HG02852 (cell line): ENCODE measurements at regions not wholly inside any gene's neighbourhood (a gene's known extent, or its start where the extent isn't known, plus 50 kb on each side); places are given as distances from the start of the nearest gene placed in this dataset.

Source experiments
- ATAC-seq: cut with Tn5 transposase; IDR thresholded peaks from one replicate; pipeline ENCODE4 v1.9.1; 2021; ENCODE audit warnings: mild to moderate bottlenecking, moderate library complexity; ENCODE audit not compliant: unreplicated experiment

DNA sequence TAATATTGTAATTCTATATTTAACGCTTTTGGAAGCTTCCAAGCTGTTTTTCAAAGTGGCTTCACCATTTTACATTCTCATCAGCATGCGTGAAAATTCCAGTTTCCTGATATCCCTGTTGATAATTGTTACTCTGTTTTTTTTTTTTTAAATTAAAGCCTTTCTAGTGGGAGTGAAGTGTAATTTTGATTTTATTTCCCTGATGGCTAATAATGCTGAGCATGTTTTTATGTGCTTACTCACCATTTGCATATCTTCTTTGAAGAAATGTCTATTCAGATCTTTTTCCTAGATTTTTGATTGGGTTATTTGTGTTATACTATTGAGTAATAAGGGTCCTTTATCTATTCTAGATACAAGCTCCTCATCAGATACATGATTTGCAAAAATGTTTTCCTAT is 382.8 kb upstream of the HS6ST1 start:
- ATAC-seq: no peak

DNA sequence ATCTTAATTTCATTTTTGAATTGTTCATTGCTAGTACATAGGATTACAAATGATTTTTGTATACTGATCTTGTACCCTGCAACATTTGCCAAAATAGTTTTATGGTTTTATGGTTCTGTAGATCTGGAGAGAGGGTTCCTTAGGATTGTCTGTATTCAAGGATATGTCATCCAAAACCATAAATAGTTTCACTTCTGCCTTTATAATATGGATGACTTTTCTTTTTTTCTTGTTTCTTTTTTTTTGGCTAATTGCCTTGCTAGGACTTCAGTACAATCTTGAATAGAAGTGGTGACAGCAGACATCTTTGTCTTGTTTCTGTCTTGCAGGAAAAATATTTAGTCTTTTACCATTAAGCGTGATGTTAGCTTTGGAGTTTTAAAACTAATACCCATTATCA is 383.9 kb upstream of the HS6ST1 start:
- no peak for ATAC-seq

DNA sequence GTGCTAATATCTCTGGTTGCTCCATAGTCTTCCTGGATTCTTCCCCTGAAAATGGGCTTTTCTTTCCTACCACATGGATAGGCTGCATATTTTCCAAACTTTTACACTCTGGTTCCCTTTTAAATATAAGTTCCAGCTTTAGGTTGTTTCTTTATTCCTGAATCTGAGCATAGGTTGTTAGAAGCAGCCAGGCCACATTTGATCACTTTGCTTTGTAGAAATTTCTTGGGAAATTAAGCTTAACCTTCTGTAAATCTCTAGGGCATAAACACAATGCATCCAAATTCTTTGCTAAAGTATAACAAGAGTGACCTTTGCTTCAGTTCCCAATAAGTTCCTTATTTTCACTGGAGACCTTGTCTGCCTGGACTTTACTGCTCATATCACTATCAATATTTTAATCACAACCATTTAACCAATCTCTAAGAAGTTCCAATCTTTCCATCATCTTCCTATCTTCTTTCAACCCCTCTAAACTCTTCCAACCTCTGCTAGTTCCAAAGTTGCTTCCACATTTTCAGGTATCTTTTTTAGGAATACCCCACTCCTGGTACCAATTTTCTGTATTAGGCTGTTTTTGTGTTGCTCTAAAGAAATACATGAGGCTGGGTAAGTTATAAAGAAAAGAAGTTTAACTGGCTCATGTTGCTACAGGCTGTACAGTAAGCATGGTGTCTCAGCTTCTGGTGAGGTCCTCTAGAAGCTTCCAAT is 389.6 kb upstream of the HS6ST1 start:
- ATAC-seq: no peak

DNA sequence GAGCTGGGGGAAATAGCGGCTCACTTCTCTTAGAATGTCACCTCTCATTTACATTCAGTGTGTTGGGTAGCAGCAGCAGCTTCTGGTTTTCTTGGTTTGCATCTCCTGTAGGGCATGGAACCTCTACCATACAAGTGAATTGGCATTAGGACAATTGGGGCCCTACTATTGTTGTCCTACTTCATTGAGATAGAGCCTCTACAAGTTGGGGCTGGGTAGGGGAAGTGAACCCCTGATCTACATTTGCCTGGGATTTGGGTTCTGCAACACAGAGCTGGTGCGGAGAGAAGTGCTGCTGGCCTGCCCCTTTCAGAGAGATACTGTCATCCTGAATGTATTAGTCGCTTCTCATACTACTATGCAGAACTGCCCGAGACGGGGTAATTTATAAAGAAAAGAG is 391.6 kb upstream of the HS6ST1 start:
- no peak for ATAC-seq

DNA sequence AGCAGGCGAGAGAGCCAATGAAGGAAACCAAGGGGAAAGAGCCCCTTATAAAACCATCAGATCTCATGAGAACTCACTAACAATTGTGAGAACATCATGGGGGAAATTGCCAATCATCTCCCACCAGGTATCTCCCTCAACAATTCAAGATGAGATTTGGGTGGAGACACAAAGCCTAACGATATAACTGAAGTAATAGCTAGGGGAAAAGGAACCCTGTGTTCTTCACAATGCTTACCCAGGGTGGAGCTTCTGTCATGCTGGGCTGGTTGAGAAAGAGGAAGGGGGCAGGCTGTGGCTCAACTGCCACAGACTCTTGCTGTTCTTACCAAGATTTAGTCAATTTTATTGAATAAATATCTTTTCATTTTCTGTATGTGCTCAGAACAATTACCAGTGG is 392.1 kb upstream of the HS6ST1 start:
- no peak for ATAC-seq

DNA sequence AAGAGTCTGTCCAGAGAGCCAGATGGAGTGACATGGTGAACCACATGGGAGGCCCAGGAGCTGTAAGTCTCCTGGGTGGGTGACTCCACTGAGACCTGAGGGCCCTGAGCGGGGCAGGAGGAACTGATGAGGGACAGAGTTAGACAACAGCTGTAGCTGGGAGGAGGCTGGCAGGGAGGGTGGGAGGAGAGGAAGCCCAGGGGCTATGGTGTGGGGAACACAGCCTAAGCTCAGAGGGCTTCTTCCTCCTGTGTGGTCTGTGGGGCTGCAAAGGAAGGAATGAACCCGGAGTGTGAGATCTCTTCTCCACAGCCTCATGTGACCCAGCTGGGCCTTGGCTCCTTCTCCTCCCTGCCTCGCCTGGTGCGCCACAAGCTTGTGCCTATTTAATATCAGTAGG is 395.6 kb upstream of the HS6ST1 start:
- no peak for ATAC-seq

DNA sequence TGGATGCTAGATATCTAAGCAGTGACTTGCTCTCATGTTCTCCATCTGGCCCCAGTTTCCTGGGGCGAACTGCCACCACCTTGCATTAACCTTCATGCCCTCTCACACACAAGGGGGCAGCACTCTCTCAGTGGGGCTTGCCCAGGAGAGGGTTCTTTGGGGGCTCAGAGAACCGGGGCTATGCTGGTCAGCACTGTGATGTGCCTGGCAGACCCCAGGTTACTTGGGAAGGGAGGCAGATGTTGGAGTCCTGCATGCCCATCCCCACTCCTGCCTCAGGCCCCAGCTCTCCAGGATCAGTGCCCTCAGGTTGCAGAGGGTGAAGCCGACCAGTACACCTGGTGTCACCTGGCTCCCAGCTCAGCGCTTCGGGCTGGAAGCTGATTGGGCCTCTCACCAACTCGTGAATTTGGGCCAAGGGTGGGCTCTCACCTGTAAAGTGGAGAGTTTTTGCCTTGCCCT is 396.2 kb upstream of the HS6ST1 start:
- ATAC-seq: no peak

DNA sequence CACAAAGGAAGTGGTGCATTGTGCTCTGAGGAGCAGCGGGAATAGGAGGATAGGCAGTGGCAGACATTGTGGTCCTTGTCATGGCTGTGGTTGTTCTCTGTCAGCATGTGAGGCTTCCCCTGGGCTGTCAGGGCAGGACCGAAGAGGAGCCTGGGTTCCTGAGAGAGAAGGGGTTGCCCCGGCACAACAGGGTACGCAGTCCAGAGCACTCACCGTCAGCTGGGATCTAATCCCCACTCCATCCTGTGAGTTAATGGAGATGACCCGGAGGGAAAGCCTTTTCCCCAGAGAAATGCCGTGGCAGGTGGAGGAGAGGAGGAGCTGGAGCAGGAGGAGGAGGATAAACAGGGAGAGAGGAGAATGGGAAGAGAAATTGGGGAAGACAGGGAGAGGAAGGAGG is 396.7 kb upstream of the HS6ST1 start:
- no peak for ATAC-seq

DNA sequence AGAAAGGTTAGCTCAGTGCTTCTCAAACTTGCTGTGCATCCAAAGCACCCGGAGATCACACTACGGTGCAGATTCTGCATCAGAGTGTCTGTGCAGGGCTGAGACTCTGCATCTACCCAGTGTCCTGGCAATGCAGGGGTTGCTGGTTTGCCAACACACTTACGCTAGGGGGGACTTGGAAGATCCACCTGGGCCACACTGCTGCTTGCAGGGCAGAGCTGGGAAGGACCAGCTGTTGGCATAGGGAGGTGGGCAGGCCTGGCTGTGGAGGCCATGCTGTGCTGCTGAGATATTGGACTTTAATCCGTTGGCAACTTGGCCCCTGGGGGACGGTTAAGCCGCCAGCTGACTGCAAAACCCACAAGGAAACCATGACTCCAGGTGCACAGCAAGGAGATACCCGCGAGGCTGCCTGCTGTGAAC is 397.6 kb upstream of the HS6ST1 start:
- ATAC-seq: no peak

DNA sequence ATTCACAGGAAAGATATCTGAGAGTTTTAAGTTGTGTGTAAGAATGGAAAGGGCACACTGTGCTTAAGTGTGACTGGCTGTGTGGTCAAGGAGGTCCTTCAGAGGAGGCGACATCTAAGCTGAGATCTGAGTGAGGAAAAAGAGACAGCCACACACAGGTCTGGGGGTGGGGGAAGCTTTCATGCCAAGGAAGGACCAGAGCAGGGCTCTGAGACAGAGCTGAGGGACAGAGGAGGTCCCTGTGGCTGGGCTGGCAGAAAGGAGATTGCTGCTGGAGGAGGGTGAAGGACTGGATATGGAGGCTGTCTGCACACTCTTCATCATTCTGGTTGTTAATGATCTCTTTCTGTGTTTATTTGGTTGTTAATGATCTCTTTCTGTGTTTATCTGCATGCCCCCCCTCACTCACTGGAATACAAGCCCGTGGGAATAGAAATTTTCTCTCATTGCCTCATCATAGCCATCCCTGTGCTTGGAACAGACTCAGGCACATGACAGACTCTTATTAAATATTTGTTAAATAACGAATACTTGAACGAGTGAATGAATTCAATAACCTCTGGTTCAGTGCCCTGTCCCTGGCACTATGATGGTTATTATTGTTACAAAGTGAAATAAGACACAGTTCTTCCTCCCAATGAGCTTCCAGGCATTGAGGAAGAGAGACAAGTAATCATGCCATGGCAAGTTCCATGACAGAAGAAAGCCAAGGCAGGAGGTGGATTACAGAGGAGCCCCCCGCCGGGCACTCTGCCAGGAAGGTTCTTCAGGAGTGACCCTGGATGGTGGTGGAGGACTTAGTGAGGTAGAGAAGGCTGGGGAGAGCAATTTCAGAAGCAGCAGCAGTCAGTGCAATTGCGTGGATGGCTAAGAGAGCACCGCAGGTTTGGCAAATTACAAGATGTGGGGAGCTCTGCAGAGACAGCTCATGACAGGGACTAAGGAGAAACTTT is 399.4 kb upstream of the HS6ST1 start:
- no peak for ATAC-seq

DNA sequence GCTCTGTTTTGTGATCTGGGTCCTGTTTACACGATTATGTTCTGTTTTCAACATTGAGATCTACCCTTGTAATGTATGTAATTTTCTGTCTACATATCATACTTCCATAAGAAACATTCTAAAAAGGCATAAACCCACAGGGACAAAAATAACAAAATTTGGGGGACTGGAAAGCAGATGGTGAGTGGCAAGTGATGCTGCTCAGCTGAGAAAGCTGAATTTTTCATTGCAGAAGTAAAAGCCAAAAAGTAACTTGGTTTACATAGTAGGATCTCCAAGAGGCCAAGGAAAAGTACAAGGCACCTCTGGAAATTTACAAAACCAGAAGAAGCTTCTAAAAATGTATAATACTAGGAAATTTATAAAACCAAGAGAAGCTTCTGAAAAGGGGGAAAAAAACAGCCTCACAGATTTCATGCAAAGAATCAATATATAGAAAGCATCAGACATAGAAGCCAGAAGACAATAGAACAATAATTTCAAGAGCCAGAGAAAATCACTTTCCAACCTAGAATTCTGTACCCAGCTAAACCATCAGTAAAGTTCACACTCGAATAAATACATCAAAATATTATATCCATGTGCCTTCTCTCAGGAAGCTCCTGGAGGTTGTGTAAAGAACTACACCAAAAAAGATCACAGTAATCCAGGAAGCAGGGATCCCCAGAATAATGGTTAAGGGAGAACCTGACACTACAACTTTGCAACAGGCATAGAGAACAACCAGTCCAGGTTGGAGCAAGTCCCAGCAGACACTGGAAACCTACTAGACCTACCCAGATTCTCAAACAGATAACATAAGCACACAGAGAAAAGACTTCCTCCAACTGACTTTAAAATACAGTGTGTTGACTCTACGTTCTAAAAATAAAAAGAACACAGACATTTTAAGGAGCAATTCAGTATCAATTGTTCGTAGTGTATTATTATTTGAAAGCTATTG is 401.7 kb upstream of the HS6ST1 start:
- ATAC-seq: no peak

DNA sequence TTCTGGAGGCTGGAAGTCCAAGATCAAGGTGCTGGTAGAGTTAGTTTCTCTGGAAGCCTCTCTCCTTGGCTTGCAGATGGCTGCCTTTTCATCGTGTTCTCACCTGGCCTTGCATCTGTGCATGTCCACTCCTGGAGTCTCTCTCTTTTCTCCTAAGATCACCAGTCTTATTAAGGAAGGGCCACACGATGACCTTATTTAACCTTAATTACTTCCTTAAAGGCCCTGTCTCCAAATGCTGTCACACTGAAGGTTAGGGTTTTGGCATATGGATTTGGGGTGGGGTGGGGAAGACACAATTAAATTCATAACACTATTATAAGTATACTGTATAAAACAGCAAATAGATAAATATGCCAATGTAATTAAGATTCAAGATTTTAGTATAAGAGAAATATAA is 402.4 kb upstream of the HS6ST1 start:
- ATAC-seq: no peak

DNA sequence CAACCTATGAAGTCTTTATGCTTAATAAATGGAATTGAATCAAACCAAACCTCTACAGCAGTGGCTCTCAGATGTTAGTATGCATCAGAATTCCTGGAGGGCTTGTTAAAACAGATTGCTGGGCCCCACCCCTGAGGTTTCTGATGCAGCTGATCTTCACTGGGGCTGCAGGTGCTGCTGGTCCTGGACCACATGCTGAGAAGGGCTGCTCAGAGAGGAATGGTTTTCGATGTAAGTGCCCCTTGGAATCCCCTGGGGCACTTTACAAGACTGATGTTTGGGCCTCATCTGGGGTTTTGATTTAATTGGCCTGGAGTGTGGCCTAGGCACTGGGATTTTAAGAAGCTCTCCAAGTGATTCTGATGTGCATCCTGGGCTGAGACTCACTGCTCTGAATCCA is 403.8 kb upstream of the HS6ST1 start:
- no peak for ATAC-seq

DNA sequence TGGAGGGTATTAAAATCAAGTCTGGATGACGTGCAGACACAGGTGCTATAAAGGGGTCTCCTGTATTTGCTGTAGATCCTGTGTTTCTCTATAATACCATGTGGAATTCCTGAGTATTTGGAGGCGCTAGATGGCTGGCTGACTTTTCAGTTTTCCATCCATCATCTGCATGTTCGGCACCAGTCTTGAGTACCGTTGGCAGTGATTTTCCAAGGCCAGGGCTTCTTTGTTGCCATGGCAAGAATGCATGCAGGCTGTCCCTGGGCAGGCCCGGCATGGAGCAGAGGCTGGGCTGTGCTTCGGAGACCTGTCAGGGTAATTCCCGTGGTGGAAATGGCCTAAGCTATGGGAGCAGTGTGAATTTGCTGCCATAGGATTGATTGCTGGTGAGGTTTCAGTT is 405.9 kb upstream of the HS6ST1 start:
- ATAC-seq: no peak

DNA sequence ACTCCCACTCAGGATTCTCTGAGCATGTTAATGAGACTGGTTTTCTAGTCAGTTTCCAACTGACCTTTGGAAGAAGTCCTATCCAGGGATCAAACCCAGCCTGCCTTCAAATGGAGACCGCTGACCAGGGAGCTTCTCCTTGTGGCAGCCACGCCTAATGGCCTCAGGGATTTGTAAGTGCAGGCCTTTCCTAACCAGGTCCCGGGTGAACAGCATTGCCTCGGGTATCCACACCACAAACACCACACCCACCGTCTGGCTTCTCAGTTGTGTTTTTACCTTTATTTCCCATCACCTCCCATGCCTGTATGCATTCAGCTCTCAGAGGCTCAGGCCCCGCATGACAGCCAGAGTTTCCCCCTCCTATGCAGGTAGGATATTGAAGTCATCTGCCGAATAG is 406.3 kb upstream of the HS6ST1 start:
- ATAC-seq: no peak

DNA sequence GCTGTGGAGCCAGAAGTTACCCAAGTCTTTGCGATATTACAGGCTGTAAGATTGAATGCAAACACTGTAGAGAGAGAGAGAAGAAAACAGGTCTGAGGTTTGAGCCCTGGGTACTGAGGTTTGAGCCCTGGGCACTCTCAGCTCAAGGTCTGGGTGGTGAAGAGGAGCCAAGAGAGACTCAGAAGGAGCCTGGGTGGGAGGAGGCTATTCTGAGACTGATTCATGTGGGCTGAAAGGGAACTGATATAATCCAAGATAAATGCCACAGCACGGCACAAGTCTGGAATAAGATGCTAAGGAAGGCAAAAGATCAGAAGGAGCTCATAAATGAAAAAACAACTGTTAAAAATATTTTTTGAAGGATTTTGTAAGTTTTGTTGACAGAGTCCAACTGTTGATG is 407.6 kb upstream of the HS6ST1 start:
- ATAC-seq: no peak

DNA sequence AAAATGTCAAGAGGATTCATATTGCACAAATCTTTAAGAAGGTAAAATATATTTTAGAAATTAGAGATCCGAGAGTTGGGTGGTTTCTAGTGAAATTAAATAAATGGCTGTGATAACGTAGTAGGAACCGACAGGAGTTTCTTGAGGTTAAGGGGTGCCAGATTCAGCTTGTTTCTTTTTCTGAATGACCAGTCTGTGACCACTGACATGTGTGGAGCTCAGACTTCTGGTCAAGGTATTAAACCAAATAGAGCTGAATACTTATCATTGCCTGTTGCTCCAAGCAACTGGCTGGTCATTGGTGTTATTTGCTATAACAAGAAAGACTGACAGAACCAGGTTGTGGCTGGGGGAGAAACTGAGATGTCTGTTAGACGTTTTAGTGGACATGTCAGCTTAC is 408.2 kb upstream of the HS6ST1 start:
- ATAC-seq: no peak

DNA sequence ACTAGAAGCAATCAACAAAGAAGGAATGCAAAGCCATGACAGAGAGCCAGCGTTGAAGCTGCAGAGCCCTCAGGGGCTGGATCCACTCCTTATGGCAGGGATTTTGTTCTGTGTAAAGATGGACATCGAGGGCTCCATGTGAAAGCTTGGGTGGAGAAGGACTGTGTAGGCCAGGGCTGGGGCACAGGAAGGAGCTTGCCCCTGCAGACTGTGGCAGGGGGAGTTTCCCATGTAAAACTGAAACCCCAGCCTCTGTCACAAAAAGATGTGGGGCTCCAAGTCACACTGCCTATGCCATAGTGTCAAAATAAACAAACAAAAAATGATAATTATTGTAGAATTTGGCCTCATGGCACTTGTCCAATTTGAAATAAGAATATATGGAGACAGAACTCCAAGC is 408.7 kb upstream of the HS6ST1 start:
- ATAC-seq: peak; percentile 76

DNA sequence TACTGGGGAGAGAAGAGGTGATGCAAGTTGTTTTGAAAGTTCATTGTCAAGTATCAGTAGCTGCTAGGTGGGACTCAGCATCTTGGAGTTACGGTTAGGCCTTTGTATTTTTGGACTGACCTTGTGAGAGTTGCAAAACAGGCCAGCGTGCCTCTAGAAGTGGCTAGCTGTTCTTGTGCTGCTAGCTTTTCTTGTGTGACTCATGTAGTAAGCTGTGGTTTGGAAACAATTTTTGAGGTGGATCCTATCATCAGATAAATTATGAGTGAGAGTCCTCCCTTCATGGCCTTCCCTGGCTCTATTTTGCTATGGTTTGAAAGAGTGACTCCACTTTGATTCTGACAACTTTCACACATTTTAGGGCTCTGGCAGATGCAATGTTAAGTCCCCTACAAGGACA is 409.2 kb upstream of the HS6ST1 start:
- ATAC-seq: no peak

DNA sequence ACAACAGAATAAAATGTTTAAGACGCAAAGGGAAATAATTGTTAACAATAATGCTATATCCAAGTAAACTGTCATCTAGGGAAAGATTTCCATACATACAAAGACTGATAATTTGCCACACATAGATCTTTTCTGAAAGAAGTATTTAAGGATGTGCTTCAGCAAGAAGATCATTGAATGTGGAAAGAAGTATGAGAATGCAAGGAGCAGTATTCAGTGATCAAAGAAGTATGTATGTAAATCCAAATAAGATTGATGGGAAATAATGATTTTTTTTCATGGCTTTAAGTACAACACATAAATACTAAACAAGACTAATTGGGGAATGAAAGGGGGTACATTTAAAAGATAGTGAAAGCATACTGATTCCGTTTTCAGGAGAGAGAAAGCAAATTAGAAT is 410.4 kb upstream of the HS6ST1 start:
- no peak for ATAC-seq

DNA sequence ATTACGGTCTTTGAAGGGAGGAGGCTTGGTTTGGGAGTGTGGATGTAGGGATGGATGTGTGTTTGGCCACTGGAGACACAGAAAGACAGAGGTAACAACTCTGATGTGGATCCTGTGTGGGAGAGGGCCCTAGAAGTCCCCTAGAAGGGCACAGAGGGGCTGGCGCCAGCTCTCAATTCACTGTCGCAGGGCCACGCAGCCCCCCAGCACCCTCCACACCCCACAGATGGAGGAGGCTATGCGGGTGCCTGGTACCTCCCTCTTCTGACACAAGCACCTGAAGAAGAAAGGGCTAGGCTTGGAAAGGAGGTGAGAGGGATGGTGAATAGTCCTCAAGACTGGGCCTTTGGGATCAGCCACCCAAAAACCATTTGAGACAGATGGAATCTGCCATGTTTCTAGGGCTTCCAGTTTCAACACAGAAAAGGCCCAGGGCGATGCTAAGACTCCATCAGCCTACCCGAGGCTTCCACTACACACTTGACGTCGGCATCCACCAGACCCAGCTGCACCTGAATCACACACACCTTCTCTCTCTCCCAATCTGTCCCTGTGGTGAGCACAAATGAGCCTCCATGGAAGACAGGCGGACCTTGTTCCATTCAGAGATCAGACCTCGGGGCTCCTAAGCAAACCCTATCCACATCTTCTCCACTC is 413.5 kb upstream of the HS6ST1 start:
- no peak for ATAC-seq
